NB4 (cell line): ENCODE measurements at regions not wholly inside any gene's neighbourhood (a gene's known extent, or its start where the extent isn't known, plus 50 kb on each side); places are given as distances from the start of the nearest gene placed in this dataset.

Experiments
- DNase-seq: peaks from one replicate; pipeline ENCODE4 v3.0.0; 2010; ENCODE audit warnings: low read depth
- H3K4me3 ChIP-seq: one replicate; pipeline ENCODE4 v1.5.1; 2011; ENCODE audit warnings: mild to moderate bottlenecking, low read depth, low read length, moderate library complexity
- CTCF ChIP-seq: IDR thresholded peaks from one replicate; pipeline ENCODE4 v1.5.1; 2012; ENCODE audit warnings: low read depth, low read length
- MAX ChIP-seq: IDR thresholded peaks from 2 replicates; pipeline ENCODE4 v1.6.1; 2011; ENCODE audit warnings: low read depth, low read length
- MYC ChIP-seq: IDR thresholded peaks from 2 replicates; pipeline ENCODE4 v1.6.1; 2011; ENCODE audit warnings: low read depth, low read length
- POLR2A ChIP-seq: IDR thresholded peaks from 2 replicates; pipeline ENCODE4 v1.6.1; 2011; ENCODE audit warnings: mild to moderate bottlenecking; ENCODE audit not compliant: insufficient read length; ENCODE audit errors: extremely low read depth

DNA sequence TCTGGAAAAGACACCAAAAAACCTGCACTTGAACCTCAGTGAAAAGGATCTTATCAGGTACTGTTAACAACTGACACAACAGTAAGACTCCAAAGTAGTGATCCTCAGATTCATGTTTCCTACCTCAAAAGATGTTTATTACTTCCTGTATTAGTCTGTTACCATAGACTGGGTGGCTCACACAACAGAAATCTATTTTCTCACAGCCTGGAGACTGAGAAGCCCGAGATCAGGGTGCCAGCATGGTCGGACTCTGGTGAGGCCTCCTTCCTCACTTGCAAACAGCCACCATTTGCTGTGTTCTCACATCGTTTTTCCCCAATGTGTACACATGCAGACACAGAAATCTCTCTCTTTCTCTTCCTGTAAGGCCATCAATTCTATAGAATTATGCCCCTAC lies 154.0 kb upstream of the THSD7A start:
- DNase-seq: no peak
- no peak for TF ChIP-seq MAX
- no peak for TF ChIP-seq MYC
- no peak for TF ChIP-seq CTCF
- TF ChIP-seq POLR2A: no peak
- H3K4me3 ChIP-seq: no peak overlapping the region

GRCh38 chr7:11988186-11988585 lies 156.2 kb upstream of the THSD7A start:
- H3K4me3 ChIP-seq: no peak overlapping the region
- DNase-seq: no peak
- no peak for TF ChIP-seq POLR2A
- TF ChIP-seq MYC: no peak
- no peak for TF ChIP-seq MAX
- no peak for TF ChIP-seq CTCF

DNA sequence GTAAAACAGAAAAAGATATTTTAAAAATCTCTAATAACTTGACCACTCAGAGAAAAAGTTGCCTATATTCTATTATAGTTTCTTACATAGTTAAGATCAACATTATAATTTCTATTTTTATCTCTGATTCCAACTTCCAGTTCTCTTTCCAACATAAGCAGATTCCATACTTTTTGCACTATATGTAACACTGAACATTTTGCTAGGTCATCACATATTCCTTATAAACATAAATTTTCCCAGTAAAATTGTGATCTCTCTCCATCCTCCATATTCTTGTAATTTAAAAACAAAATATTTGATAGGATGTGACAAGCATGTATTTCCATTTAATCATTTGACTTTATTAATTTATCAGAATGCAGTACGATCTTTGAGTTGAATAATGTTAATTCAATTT lies 170.4 kb upstream of the THSD7A start:
- TF ChIP-seq MAX (no peak), MYC (no peak), CTCF (no peak), POLR2A (no peak)
- no peak for DNase-seq
- no peak overlapping the region for H3K4me3 ChIP-seq

DNA sequence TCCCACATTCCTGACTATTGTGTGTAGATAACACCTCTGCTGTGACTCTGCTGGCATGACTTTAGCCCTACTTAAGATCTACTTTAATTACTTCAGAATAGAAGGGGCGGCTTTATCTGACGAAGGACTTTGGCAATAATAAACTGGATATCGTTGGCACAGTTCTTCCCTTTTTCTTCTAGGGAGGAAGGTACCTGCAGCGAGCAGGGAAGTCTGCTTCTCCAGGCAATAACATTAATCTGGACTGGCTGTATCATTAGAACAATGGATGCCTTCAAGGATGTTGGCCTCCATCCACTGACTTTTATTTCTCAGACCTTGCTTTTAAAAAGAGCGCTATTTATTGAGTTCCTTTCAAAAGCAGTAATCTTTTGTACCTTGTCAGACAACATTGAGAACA lies 172.6 kb upstream of the THSD7A start:
- H3K4me3 ChIP-seq: no peak overlapping the region
- no peak for DNase-seq
- TF ChIP-seq POLR2A: no peak
- TF ChIP-seq MAX: no peak
- no peak for TF ChIP-seq MYC
- TF ChIP-seq CTCF: no peak

- DNase-seq: no peak
- no peak overlapping the region for H3K4me3 ChIP-seq
- no peak for TF ChIP-seq POLR2A
- TF ChIP-seq MAX: no peak
- no peak for TF ChIP-seq MYC
- TF ChIP-seq CTCF: no peak
Observed at GRCh38 chr7:12007576-12007975, 175.6 kb upstream of the THSD7A start.

DNA sequence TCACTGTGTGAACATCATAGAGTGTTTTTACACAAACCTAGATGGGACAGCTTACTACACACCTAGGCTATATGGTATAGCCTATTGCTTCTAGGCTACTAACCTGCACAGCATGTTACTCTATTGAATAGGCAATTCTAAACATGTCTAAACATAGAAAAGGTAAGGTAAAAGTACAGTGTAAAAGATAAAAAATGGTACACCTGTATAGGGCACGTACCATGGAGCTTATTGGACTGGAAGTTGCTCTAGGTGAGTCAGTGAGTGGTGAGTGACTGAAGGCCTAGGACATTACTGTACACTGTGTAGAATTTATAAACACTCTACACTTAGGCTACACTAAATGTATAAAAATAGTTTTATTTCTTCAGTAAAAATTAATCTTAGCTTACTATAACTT lies 182.0 kb upstream of the THSD7A start:
- TF ChIP-seq MYC (no peak), MAX (no peak), CTCF (no peak), POLR2A (no peak)
- DNase-seq: no peak
- no peak overlapping the region for H3K4me3 ChIP-seq
